ENCODE measurements at regions not wholly inside any gene's neighbourhood (a gene's known extent, or its start where the extent isn't known, plus 50 kb on each side); places are given as distances from the start of the nearest gene placed in this dataset.

GRCh38 chr5:17089690-17090089 lies 127.7 kb upstream of the BASP1 start:
- TF ChIP-seq, protein P1, sequence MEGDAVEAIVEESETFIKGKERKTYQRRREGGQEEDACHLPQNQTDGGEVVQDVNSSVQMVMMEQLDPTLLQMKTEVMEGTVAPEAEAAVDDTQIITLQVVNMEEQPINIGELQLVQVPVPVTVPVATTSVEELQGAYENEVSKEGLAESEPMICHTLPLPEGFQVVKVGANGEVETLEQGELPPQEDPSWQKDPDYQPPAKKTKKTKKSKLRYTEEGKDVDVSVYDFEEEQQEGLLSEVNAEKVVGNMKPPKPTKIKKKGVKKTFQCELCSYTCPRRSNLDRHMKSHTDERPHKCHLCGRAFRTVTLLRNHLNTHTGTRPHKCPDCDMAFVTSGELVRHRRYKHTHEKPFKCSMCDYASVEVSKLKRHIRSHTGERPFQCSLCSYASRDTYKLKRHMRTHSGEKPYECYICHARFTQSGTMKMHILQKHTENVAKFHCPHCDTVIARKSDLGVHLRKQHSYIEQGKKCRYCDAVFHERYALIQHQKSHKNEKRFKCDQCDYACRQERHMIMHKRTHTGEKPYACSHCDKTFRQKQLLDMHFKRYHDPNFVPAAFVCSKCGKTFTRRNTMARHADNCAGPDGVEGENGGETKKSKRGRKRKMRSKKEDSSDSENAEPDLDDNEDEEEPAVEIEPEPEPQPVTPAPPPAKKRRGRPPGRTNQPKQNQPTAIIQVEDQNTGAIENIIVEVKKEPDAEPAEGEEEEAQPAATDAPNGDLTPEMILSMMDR (IDR thresholded peaks at IDR 0.05; ENCODE audit: insufficient read depth, low read length), result no peak
- no peak for TF ChIP-seq POLR2AphosphoS5 (IDR thresholded peaks at IDR 0.05; ENCODE audit: low read depth)

All from HL-60 (cell line).